ENCODE measurements at regions not wholly inside any gene's neighbourhood (a gene's known extent, or its start where the extent isn't known, plus 50 kb on each side); places are given as distances from the start of the nearest gene placed in this dataset.
"Not testable (repeated sequence)": the region's sequence is repeated elsewhere in the genome, so short reads cannot be mapped to it uniquely, and the experiment has no call there.

DNA sequence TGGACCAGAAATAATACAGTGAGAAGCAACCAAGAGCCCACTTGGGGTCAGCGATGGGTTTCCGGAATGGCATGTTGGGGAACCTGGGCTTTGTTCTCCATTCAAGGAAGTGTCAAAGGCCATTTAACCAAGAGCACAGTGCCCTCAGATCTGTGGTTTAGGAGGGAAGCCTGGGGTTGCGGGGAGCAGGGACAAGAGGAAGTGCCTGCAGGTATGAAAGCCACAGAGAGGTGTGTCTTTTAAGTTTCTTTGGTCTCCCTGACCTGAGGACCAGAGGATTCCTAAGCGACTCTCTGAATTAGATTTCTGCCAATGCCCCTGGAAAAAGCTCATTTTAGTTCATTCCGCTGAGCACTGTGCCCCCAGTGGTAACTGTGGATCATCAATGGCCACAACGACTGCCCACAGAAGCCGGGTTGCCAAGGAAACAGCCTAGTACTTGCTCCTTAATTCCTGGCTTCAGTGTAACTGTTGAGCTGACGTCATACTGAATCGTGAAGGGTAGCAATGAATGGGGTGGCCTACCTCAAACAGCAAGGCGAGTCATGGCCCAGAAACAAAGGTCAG, 107.3 kb upstream of the SPIN1 start:
- DNase-seq (ENCODE audit: low spot score), result no peak

DNA sequence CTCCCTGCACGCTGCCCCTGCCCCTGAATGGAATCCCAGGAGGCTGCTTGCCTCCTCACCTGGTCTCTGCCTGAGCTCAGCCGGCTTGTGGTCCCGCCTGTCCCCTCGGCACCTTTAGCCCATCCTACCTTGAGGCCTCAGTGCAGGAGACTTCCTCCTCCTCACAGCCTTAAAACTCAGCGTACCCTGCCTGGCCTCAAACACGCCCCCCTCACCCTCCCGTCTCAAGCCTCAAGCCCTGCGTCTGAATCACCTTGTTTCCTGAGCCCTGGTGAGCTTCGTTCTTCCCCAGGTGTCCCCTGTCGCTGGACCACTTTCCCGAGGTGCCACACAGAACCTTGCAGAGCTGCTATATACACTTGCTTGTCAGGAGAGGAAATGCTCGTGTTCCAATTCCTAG, 110.2 kb upstream of the SPIN1 start:
- no peak for DNase-seq (ENCODE audit: low spot score)

DNA sequence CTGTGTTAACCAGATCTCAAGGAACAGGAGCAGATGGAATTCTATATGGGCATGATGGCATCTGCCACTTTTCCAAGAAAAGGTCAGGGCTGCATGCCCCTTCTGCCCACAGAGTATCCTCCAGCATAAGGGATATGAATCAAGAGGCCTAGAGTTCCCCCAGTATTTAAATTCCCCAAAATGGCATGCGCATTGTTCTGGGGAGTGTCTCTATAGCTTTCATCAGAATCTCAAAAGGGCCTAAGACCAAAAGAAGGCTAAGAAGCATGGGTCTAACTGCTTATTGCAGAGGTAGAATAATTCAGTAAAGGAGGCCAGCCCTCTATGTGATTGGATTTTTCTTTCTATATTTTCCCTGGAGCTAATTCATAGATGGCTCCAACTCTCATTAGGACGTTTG, 114.2 kb upstream of the SPIN1 start:
- DNase-seq (ENCODE audit: low spot score), result no peak

DNA sequence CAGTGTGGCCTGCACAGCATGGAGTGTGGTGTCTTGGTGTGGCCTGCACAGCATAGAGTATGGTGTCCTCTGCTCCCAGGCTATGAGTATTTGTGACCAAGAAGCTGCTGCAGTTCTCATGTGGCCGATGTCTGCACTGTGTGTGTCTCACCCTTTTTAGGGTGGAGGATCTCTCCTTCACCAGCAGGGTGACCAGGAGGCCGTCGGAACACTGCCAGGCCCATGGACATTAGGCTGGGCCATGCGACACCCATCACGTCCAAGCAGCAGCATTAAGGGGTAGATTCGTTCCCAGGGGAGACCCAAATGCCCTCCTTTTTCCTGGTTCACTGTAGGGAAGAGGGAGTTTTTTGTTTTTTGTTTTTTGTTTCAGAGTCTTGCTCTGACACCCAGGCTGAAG, 115.3 kb upstream of the SPIN1 start:
- no peak for DNase-seq (ENCODE audit: low spot score)

DNA sequence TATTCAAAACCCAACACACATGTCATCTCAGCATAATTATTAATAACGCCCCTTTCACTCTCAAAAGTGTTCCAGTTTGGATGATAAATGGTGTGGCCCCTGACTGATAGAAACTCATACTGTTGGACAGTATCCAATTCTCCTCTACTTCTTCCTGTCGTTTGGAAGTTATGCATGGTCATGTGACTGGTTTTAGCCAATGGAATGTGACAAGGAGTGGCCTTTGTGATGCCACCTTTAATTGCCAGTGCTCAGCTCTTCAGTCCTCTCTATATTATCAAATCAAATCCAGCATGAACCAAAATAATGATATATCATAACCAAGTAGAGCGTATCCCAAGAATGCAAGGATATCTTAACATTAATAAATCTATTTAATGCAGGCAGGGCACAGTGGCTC, 117.8 kb upstream of the SPIN1 start:
- DNase-seq (ENCODE audit: low spot score), result no peak

DNA sequence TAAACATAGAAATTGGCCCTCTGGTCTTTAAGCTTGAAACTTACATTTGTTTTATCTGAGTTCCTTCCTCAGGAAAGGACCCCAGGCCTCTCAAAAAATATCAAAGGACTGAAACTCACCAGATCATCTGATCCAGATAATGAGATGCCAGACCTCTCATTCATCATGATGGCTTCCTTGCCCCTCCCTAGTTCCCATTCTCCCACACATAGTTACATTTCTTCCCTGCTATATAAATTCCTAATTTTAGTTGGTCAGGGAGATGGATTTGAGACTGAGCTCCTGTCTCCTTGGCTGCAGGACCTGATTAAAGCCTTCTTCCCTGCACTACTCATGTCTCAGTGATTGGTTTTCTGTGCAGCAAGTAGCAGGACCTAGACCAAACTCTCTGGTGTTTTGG, 119.4 kb upstream of the SPIN1 start:
- no peak for DNase-seq (ENCODE audit: low spot score)

DNA sequence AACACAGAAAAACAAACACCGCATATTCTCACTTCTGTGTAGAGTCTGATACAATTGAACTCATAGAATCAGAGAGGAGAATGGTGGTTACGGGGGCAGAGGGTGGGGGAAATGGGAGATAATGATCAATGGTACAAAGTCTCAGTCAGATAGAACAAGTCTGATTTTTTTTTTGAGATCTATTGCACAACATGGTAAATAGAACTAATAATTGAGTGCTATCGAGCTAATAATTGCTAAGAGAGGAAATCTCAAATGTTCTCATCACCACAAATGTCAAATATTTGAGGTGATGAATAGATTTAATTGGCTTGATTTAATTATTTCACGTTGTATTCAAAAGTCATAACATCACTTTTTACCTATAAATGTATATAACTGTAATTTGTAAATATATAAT, 121.0 kb upstream of the SPIN1 start:
- DNase-seq (ENCODE audit: low spot score), result no peak

DNA sequence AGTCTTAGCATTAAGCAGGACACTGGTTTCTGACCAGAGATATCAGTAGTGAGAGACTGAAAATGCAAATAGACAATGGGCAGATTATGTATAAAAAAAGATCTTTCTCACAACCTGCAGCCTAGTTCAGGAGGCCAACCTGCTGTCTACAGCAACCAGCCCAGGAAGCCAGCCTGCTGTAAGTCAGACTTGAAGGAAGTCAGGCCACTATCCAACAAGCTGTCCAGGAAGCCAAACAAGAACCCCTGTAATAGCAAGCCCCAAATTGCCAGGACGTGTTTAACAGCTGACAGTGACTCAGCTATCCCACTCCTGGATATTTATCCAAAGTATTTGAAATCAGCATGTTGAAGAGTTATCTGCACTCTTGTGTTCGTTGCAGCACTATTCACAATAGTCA, 121.8 kb upstream of the SPIN1 start:
- DNase-seq (ENCODE audit: low spot score), result no peak

DNA sequence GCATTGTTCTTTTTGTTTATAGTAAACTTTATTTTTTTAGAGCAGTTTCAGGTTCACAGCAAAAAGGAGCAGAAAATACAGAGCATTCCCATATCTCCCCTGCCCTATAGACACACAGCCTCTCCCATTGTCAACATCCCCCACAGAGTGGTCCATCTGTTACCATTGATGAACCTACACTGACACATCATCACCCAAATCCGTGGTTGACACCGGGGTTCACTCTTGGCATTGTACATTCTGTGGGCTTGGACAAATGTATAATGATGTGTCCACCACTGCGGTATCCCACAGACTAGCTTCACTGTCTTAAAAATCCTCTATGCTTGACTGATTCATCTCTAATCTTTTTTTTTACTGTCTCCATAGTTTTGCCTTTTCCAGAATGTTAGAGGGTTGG, 120.7 kb upstream of the SPATA31C2 start:
- no peak for DNase-seq (ENCODE audit: low spot score)

DNA sequence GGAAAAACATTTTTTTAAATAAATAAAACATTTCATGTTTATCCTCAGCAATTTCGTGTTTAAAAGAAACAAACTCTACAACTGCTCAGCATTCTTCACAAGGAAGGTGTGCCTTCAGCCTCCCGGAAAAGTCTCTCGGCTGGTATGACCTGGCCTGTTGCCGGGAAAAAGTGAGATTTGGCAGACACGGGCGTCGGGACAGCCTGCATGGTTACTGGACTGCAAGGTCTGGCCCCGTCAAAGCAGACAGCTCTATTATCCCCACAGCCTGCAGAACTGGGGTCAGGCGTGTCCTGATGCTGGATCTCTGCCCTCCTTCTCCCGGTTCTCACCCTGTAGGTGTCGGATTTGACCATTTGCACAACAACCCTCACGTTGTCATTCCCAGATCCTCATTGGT, 120.3 kb upstream of the SPATA31C2 start:
- DNase-seq (ENCODE audit: low spot score), result peak; percentile 33

DNA sequence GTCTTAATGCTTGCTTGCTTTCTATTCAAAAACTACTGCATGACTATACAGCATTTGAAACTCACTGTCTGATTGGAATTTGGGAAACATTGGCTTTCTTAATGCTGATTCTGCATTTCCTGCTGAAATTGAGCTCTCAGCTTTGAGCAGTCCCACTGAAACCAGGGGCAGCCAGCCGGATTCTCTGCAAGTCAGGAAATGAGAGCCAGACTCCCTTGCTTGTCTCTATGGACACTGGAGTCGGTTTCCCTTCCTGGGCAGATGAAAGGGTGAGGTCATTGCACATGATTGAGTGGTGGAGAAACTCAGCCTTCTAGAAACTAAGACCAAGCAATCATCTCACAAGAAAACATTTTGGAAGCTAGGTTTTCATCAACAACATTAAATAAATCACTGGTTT, 119.7 kb upstream of the SPATA31C2 start:
- peak; percentile 80 for DNase-seq (ENCODE audit: low spot score)

DNA sequence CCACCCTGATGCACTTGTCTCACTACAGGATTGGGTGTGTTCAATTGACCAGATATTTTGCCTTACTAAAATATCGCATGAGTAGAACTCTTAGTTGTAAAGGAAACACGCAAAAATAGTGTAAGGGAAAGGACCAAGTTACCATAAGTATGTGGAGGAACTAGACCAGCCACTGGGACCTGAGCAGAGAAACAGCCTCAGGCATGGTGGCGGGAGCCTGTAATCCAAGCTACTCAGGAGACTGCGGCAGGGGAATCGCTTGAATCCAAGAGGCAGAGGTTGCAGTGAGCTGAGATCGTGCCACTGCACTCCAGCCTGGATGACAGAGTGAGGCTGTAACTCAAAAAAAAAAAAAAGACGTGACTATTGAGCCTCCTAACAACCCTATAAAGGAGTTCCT, 117.9 kb upstream of the SPATA31C2 start:
- no peak for DNase-seq (ENCODE audit: low spot score)

DNA sequence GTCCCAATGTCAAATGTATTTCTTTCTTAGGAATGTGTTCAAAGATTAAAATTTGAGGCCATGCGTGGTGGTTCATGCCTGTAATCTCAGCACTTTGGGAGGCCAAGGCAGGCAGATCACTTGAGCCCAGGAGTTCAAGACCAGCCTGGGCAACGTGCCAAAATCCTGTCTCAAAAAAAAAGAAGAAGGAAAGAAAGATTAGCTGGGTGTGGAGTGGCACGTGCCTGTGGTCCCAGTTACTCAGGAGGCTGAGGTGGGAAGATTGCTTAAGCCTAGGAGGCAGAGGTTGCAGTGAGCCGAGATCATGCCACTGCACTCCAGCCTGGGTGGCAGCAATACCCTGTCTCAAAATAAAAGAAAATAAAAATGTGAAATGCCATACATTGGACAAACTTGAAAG, 117.5 kb upstream of the SPATA31C2 start:
- not testable (repeated sequence) for DNase-seq (ENCODE audit: low spot score)

DNA sequence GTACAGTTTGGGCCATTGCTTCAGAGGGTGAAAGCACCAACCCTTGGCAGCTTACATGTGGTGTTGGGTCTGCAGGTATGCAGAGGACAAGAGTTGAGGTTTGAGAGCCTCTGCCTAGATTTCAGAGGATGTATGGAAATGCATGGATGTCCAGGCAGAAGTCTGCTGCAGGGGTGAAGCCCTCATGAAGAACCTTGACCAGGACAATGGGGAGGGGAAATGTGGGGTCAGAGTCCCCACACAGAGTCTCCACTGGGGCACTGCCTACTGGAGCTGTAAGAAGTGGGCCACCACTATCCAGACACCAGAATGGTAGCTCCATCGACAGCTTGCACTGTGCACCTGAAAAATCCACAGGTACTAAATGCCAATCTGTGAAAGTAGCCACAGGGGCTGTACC, 113.6 kb upstream of the SPATA31C2 start:
- DNase-seq (ENCODE audit: low spot score), result no peak

DNA sequence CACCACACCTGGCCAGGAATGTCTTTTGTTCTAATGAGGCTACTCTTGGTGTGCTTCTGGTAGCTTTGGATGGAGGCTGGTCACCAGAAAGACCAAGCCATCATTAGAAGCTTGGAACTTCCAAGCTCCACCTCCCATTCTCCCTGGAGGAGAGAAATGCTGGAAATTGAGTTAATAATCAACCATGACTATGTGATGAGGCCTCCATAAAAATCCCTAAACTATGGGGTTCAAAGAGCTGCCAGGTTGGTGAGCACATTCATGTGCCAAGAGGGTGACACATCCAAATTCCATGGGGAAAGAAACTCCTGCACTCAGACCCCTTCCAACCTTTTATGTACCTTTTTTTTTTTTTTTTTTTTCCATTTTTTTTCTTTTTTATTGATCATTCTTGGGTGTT, 105.5 kb upstream of the SPATA31C2 start:
- DNase-seq (ENCODE audit: low spot score), result no peak

DNA sequence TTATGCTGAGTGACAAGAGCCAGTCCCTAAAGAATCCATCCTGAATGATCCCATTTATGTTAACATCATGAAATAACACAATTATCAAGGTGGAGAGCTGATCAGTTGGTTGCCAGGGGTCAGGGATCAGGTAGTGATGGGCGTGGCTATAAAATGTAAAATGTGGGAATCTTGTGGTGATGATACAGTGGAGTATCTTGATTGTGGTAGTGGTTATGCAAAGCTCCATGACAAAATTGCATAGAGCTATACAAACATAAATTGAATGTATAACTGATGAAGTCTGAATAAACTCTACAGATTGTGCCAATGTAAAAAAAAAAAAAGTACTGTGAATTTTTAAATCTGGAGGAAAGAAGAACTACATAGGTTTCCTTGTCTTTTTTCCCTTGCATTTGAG, 104.6 kb upstream of the SPATA31C2 start:
- no peak for DNase-seq (ENCODE audit: low spot score)

DNA sequence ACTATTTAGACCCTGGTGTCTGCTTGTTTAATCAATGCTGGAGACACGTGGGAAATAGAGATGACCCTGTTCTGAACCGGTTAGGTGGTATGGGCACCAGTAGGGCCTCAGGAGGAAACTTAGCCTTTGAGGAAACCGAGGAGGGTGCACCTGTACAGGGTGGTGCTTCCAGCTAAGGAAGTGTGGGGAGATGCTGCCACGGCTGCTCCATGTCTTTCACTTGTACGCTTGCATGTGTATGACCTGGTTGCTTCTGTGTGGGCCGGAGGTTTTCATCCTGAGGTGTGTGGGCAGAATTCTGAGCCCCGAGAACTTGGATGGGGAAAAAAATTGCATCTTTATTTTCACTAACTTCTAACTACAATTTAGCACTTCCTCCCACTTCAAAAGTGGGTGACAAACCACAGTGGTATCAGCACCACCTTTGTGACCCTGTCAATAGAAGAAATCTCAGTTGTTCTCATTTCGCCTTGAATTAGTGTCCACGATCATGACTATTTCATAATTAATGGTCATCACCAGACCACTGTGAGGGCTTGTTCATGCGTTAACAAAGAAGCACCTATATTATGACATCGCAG, 99.8 kb upstream of the SPATA31C2 start:
- no peak for DNase-seq (ENCODE audit: low spot score)

DNA sequence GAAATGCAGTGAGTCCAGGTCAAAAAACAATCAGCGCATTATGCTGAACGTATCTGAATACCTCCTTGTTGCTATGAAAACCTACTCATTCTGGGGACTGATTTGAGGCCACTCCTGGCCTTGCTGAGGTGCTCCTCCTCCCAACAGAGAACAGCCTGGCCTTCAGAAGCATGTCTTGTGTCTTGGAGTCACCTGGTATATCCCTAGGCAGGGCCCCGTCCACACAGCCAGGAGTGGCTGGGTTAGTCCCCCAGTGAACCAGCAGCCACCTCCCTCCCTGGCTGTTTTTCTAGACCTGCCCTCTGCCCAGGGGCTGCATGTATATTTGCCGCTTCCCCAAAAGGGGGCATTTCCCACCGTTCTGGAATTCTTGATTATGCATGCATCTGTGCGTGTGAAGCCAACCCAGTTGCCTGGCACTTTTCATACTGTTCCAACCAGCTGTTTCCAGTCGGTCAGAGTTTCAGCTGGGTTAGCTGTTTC, 99.2 kb upstream of the SPATA31C2 start:
- DNase-seq (ENCODE audit: low spot score), result no peak

DNA sequence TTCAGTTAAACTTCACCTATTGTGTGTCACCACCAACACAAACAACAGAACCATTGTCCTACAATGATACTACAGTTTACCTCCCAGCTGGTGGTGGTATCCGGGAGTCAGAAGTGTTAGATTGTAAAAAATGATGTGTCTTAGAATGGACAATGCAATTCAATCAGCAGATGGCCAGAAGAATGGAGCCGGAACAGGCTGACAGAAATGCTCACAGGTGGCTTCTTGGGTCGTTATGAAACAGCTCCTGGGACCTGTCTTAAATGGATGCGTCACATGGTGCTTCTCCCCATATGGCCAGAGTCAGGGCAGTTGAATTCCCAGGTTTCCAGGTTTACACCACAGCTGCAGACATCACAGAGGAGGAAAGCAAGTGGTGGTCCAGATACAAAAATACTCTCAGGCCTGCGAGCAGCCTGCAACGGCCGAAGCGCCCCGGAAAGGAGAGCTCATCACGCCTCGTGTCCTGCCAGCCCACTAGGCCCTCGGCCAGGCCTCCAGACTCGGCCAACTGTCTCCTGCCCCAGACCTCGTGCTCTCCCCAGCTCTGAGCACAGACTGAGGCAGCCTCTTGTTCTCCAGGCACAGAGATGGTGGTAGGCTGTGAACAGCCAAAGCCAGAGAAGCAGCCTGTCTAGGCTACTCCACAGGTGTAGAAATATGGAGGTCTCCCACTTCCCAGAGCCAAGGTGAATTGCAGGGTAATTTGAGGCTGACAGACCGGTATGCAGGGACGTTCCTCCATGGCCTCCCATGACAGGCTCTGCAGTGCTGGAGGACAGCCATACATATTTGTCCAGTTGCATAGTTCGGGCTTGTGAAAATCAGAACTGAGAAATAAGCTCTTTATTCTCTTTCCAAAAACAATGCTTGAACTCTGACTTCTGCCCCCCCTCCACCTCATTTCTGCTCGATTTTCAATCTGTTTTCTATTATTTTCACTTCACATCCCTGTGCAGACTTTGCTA, 98.5 kb upstream of the SPATA31C2 start:
- DNase-seq (ENCODE audit: low spot score), result no peak

DNA sequence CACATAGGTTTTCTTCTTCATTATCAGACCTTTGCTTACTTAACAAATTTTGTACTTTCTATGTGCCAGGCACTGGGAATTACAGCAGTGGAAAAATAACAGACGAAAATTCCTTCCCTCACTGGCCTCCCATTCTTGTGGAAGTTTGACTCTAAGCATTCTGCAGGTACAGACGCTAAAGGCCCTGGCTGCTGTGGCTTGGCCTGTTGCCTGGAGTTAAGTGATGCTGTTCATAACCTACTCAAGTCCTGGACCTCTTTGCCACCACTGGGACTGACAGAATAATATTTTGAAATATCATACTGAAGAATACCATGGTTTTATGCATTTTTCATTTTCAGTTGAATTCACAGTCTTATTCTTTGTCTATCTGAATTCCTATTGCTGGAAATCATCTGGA, 97.3 kb upstream of the SPATA31C2 start:
- DNase-seq (ENCODE audit: low spot score), result no peak

DNA sequence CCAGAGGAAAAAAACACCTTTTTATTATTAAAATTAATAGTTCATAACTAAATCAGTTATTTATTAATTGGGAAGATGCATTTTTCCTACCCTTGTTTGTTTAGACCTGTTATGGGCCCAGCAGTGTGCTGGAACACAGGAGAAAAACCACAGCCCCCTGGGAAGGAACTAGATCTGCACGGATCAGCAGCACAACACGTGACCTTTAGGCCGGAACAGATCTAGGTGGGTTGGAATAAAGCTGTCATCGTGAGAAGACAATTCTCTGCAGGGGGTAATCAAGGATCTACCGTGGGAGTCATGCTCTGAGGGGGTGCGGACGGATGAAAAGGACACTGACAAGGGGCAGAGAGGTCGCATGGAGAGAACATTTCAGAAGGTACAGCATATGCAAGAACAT, 95.8 kb upstream of the SPATA31C2 start:
- DNase-seq (ENCODE audit: low spot score), result no peak

DNA sequence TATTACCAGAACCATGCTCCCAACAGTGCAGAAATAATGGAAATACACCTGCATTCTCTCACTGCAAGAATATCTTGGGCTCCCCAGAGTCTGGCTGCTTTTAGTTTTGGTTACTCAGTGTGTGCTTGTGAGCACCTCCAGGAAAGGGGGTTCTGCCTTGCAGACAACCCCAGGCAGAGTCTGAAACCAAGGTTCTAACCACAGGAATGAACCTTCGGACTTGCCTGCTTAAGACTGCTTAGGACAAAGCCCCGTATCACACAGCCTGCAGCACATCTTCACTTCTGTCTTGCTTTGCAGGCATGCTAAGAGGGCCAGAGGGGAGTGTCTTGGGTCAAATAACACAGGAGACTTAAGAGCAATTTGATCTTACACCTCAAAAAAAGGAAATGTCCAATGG, 94.8 kb upstream of the SPATA31C2 start:
- no peak for DNase-seq (ENCODE audit: low spot score)

DNA sequence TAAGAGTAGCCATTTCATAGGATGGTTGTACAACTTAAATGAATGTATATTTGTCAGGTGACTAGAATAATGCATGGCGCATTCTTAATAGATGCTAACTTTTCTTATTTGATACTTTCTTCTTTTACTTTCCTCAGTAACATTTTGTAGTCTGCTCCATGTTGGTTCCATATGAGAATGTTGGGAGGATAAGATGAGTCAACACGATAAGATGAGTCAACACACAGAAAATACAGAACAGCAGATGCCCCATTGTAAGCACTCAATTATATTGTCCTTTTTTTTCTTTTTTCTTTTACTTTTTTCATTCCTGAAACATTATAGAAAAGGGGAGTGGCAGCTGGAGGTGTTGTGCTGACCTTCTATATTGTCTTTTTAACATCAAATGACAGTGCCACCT, 92.3 kb upstream of the SPATA31C2 start:
- DNase-seq (ENCODE audit: low spot score), result no peak

All from kidney capillary endothelial cell (primary cell).